K562 (cell line): ENCODE measurements at regions not wholly inside any gene's neighbourhood (a gene's known extent, or its start where the extent isn't known, plus 50 kb on each side); places are given as distances from the start of the nearest gene placed in this dataset.

Source experiments
- ARID2 ChIP-seq: fragments of 450-650 bp; IDR thresholded peaks from 2 replicates; pipeline ENCODE4 v1.6.1; 2017; ENCODE audit warnings: antibody characterized with exemption, mild to moderate bottlenecking
- ESRRA ChIP-seq: fragments of 450-650 bp; IDR thresholded peaks from 2 replicates; pipeline ENCODE4 v1.6.1; 2014; ENCODE audit warnings: low read depth, mild to moderate bottlenecking, moderate library complexity, borderline replicate concordance
- FOXP1 ChIP-seq: sonication (generic); formaldehyde crosslinking; IDR thresholded peaks from 2 replicates; pipeline ENCODE4 v1.8.0; 2022; ENCODE audit warnings: mild to moderate bottlenecking, missing genetic modification reagents
- GABPA ChIP-seq: fragments of 200-800 bp; sonication (Bioruptor generic); conservative IDR thresholded peaks from 2 replicates; pipeline ENCODE4 v1.6.1; 2016; ENCODE audit warnings: low read depth, missing genetic modification characterization, missing compliant biosample characterization
- GABPB2 ChIP-seq: fragments of 250-450 bp; sonication (Bioruptor Pico); conservative IDR thresholded peaks from 2 replicates; pipeline ENCODE4 v1.5.1; 2021; ENCODE audit warnings: mild to moderate bottlenecking
- HDAC3 ChIP-seq: fragments of 450-650 bp; IDR thresholded peaks from 2 replicates; pipeline ENCODE4 v1.6.1; 2018; ENCODE audit warnings: borderline replicate concordance, mild to moderate bottlenecking, moderate library complexity; ENCODE audit not compliant: partially characterized antibody
- HDGF ChIP-seq: fragments of 450-650 bp; IDR thresholded peaks from 2 replicates; pipeline ENCODE4 v1.6.1; 2016
- JUND ChIP-seq, 2 experiments: IDR thresholded peaks; 2 replicates in 1 of 2; 3 replicates in 1 of 2; pipeline ENCODE4 v1.6.1; 2011; ENCODE audit warnings: borderline replicate concordance in 2 of 2, low read depth in 2 of 2, low read length in 2 of 2, improper control_type of control experiment in 1 of 2, missing biosample characterization in 1 of 2, missing genetic modification characterization in 1 of 2, missing genetic modification reagents in 1 of 2
- MEIS2 ChIP-seq: fragments of 450-650 bp; IDR thresholded peaks from 2 replicates; pipeline ENCODE4 v1.6.1; 2014; ENCODE audit warnings: mild to moderate bottlenecking; ENCODE audit not compliant: partially characterized antibody
- NFIC ChIP-seq: fragments of 450-650 bp; IDR thresholded peaks from 2 replicates; pipeline ENCODE4 v1.6.1; 2017; ENCODE audit warnings: mild to moderate bottlenecking, inconsistent platforms
- NR2C1 ChIP-seq, 2 experiments: fragments of 450-650 bp; IDR thresholded peaks; 2 replicates each; pipeline ENCODE4 v1.6.1; 2017; ENCODE audit warnings: mild to moderate bottlenecking in 2 of 2, antibody characterized with exemption in 1 of 2, inconsistent platforms in 1 of 2, missing compliant biosample characterization in 1 of 2, missing genetic modification characterization in 1 of 2
- RBM15 ChIP-seq: fragments of 200-400 bp; formaldehyde crosslinking; IDR thresholded peaks from 2 replicates; pipeline ENCODE4 v1.6.1; 2018; ENCODE audit warnings: mild to moderate bottlenecking, low read length, moderate library complexity; ENCODE audit not compliant: insufficient read depth
- RNF2 ChIP-seq: sonication (generic); IDR thresholded peaks from 2 replicates; pipeline ENCODE4 v1.6.1; 2016
- RREB1 ChIP-seq: fragments of 250-450 bp; sonication (Bioruptor Pico); IDR thresholded peaks from 2 replicates; pipeline ENCODE4 v1.4.0; 2020
- ZNF76 ChIP-seq: fragments of 250-450 bp; sonication (Bioruptor Pico); IDR thresholded peaks from 2 replicates; pipeline ENCODE4 v1.4.0; 2020; ENCODE audit warnings: mild to moderate bottlenecking, moderate library complexity, borderline replicate concordance
- ZNF79 ChIP-seq: fragments of 250-450 bp; sonication (Bioruptor Pico); IDR thresholded peaks from 2 replicates; pipeline ENCODE4 v1.4.0; 2020; ENCODE audit warnings: low read depth, mild to moderate bottlenecking, moderate library complexity

- TF ChIP-seq ARID2, result peak; percentile 81; the same call in 1 of the 2 replicates
- TF ChIP-seq NR2C1 (IDR thresholded peaks at IDR 0.05), result no peak
- TF ChIP-seq NR2C1 (tag; IDR thresholded peaks at IDR 0.05), result no peak
- TF ChIP-seq ZNF76, result no peak
- no peak for TF ChIP-seq ZNF79
- TF ChIP-seq GABPA, result 0 out of 2 replicates have a peak, but pooled peaks have one; percentile 4
- TF ChIP-seq RREB1 (CRISPR knock-in tag), result 0 out of 2 replicates have a peak, but pooled peaks have one; percentile 46
- TF ChIP-seq JUND (IDR thresholded peaks at IDR 0.05; ENCODE audit: borderline replicate concordance, low read depth, low read length), result peak; percentile 26; the same call in 1 of the 2 replicates
- peak; percentile 62; the same call in 1 of the 3 replicates for TF ChIP-seq JUND (tag; IDR thresholded peaks at IDR 0.05; ENCODE audit: borderline replicate concordance, low read depth, low read length)
- TF ChIP-seq MEIS2, result peak; percentile 80
- TF ChIP-seq ESRRA, result peak; percentile 56; the same call in 1 of the 2 replicates
- peak; percentile 16; the same call in 1 of the 2 replicates for TF ChIP-seq NFIC
- TF ChIP-seq HDAC3, result no peak
- TF ChIP-seq RNF2, result peak; percentile 62
- TF ChIP-seq RBM15, result no peak
- TF ChIP-seq HDGF, result no peak
- 0 out of 2 replicates have a peak, but pooled peaks have one; percentile 88 for TF ChIP-seq FOXP1 (CRISPR knock-in tag)
- no peak for TF ChIP-seq GABPB2 (CRISPR knock-in tag)
Observed at GRCh38 chr6:28838634-28839442, 84.9 kb downstream of the TRIM27 start (continued).
